Stomach (tissue), 4 donors: ENCODE measurements at regions not wholly inside any gene's neighbourhood (a gene's known extent, or its start where the extent isn't known, plus 50 kb on each side); places are given as distances from the start of the nearest gene placed in this dataset.

Experiments
- CTCF ChIP-seq, 7 experiments: fragments of 450-650 bp in 4 of 7; fragments of 200-600 bp in 3 of 7; sonication (generic) in 3 of 7; IDR thresholded peaks; one replicate each; pipeline ENCODE4 v1.5.1; 2016 to 2019; ENCODE audit warnings: antibody characterized with exemption in 7 of 7, control low read depth in 2 of 7, mild to moderate bottlenecking in 1 of 7
- EP300 ChIP-seq: sonication (generic); formaldehyde crosslinking; IDR thresholded peaks from one replicate; pipeline ENCODE4 v1.6.1; 2017; ENCODE audit warnings: antibody characterized with exemption
- POLR2AphosphoS5 ChIP-seq, 3 donors: sonication (generic); formaldehyde crosslinking; IDR thresholded peaks; one replicate each; pipeline ENCODE4 v1.6.1; 2016; ENCODE audit warnings: antibody characterized with exemption in 3 of 3

GRCh38 chr10:2351566-2351965, 614.2 kb upstream of the ADARB2 start:
- TF ChIP-seq EP300 = no peak
- TF ChIP-seq POLR2AphosphoS5 (IDR thresholded peaks at IDR 0.05) = no peak
- no peak for TF ChIP-seq CTCF (IDR thresholded peaks at IDR 0.05)
